K562 (cell line): ENCODE measurements at regions not wholly inside any gene's neighbourhood (a gene's known extent, or its start where the extent isn't known, plus 50 kb on each side); places are given as distances from the start of the nearest gene placed in this dataset.

Source experiments
- JUN ChIP-seq, 2 experiments: sonication (generic) in 1 of 2; formaldehyde crosslinking in 1 of 2; IDR thresholded peaks; 2 replicates each; pipeline versions ENCODE4 v1.6.1 to v1.8.0; 2012 to 2022; ENCODE audit warnings: borderline replicate concordance in 2 of 2, mild to moderate bottlenecking in 2 of 2, improper control_type of control experiment in 1 of 2, low read depth in 1 of 2, low read length in 1 of 2, missing genetic modification reagents in 1 of 2
- MEF2A ChIP-seq: IDR thresholded peaks from 2 replicates; pipeline ENCODE4 v1.6.1; 2011; ENCODE audit warnings: low read depth, mild to moderate bottlenecking, low read length, moderate library complexity; ENCODE audit not compliant: control insufficient read depth
- MTA3 ChIP-seq: fragments of 450-650 bp; formaldehyde crosslinking; IDR thresholded peaks from 2 replicates; pipeline ENCODE4 v1.6.1; 2017; ENCODE audit warnings: mild to moderate bottlenecking, borderline replicate concordance
- POLR2A ChIP-seq: fragments of 450-650 bp; conservative IDR thresholded peaks from 2 replicates; pipeline ENCODE4 v1.6.1; 2016
- TEAD4 ChIP-seq, 2 experiments: sonication (generic) in 1 of 2; formaldehyde crosslinking in 1 of 2; IDR thresholded peaks; 2 replicates each; pipeline versions ENCODE4 v1.6.1 to v1.8.0; 2012 to 2022; ENCODE audit warnings: borderline replicate concordance in 1 of 2, inconsistent platforms in 1 of 2, low read length in 1 of 2, mild to moderate bottlenecking in 1 of 2, missing genetic modification reagents in 1 of 2
- ZNF175 ChIP-seq: fragments of 200-800 bp; sonication (Bioruptor generic); IDR thresholded peaks from 2 replicates; pipeline ENCODE4 v1.6.1; 2016; ENCODE audit warnings: low read depth, mild to moderate bottlenecking, missing genetic modification characterization, missing compliant biosample characterization
- ZNF282 ChIP-seq: sonication (generic); formaldehyde crosslinking; IDR thresholded peaks from 2 replicates; pipeline ENCODE4 v1.8.1; 2023; ENCODE audit warnings: missing genetic modification reagents
- TF ChIP-seq, protein P1 (sequence below), 3 experiments: IDR thresholded peaks in 2 of 3; conservative IDR thresholded peaks in 1 of 3; 2 replicates each; pipeline ENCODE4 v1.5.1; 2011 to 2012; ENCODE audit warnings: low read length in 3 of 3, mild to moderate bottlenecking in 3 of 3, control low read depth in 2 of 3, improper control_type of control experiment in 1 of 3, inconsistent platforms in 1 of 3, low read depth in 1 of 3, mixed read lengths in 1 of 3, moderate library complexity in 1 of 3; ENCODE audit not compliant: insufficient read depth in 2 of 3
- TF ChIP-seq, protein P2 (sequence below): fragments of 450-650 bp; formaldehyde crosslinking; IDR thresholded peaks from 2 replicates; pipeline ENCODE4 v1.4.0; 2022; ENCODE audit warnings: missing genetic modification characterization

DNA sequence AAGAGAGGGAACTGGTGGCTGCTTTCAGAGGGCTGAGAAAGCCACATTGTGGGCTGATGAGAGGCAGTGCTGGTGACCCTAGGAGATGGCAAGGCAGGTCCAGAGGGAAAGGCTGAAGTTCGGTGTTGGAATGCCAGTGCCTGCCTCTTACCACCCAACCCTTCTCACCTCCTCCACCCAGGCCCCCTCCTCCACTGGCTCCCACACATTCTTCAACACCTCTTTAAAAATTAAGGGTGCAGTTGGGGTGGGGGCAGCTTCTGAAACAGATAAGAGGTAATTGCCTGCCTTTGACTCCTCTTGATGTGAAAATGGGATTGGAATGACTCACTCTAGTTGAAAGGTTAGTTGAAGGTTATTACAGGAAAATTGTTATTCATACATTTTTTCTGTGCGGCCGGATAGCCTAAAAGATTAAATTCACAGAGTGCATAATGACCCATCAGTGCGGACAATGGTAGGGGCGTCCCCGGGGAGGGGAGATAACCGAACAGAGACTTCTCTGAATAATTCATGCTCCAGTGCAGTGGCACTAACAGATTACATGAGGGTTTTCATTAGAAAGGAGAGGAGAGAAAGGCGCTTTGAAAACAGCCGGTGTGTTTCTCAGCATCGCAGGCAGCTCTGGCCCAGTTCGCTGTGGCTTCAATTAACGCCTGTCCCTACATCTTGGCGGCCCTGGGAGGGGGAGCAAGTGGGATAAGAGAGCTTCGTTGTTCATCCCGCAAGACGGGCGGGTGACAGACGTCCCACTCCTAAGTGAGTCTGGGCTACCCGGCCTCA, 212.4 kb downstream of the TLE3 start:
- TF ChIP-seq TEAD4 (IDR thresholded peaks at IDR 0.05; ENCODE audit: low read length) (no peak), TEAD4 (CRISPR knock-in tag; IDR thresholded peaks at IDR 0.05; ENCODE audit: borderline replicate concordance) (no peak), MEF2A (no peak), JUN (IDR thresholded peaks at IDR 0.05; ENCODE audit: borderline replicate concordance, low read depth, low read length) (no peak), JUN (CRISPR knock-in tag; IDR thresholded peaks at IDR 0.05; ENCODE audit: borderline replicate concordance) (no peak), ZNF282 (CRISPR knock-in tag) (no peak), MTA3 (no peak), POLR2A (no peak), ZNF175 (no peak)
- TF ChIP-seq, protein P1, sequence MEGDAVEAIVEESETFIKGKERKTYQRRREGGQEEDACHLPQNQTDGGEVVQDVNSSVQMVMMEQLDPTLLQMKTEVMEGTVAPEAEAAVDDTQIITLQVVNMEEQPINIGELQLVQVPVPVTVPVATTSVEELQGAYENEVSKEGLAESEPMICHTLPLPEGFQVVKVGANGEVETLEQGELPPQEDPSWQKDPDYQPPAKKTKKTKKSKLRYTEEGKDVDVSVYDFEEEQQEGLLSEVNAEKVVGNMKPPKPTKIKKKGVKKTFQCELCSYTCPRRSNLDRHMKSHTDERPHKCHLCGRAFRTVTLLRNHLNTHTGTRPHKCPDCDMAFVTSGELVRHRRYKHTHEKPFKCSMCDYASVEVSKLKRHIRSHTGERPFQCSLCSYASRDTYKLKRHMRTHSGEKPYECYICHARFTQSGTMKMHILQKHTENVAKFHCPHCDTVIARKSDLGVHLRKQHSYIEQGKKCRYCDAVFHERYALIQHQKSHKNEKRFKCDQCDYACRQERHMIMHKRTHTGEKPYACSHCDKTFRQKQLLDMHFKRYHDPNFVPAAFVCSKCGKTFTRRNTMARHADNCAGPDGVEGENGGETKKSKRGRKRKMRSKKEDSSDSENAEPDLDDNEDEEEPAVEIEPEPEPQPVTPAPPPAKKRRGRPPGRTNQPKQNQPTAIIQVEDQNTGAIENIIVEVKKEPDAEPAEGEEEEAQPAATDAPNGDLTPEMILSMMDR (IDR thresholded peaks at IDR 0.05 in 2 of 3, conservative IDR thresholded peaks at IDR 0.05 in 1 of 3; ENCODE audit: insufficient read depth in 2 of 3, low read depth in 1 of 3, low read length in 3 of 3): no peak
- TF ChIP-seq, protein P2, sequence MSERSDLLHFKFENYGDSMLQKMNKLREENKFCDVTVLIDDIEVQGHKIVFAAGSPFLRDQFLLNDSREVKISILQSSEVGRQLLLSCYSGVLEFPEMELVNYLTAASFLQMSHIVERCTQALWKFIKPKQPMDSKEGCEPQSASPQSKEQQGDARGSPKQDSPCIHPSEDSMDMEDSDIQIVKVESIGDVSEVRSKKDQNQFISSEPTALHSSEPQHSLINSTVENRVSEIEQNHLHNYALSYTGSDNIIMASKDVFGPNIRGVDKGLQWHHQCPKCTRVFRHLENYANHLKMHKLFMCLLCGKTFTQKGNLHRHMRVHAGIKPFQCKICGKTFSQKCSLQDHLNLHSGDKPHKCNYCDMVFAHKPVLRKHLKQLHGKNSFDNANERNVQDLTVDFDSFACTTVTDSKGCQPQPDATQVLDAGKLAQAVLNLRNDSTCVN (CRISPR knock-in tag): no peak
